Right atrium auricular region (tissue), 2 donors: ENCODE measurements at regions not wholly inside any gene's neighbourhood (a gene's known extent, or its start where the extent isn't known, plus 50 kb on each side); places are given as distances from the start of the nearest gene placed in this dataset.

Experiments used
- DNase-seq: peaks from one replicate; pipeline ENCODE4 v3.0.0-alpha.2; 2019; ENCODE audit warnings: low spot score
- H3K27ac ChIP-seq, 2 donors: fragments of 200-600 bp; sonication (generic); 1 replicate in 1 of 2; 2 replicates in 1 of 2; pipeline ENCODE4 v1.5.1; 2016 to 2019
- H3K27me3 ChIP-seq, 2 donors: fragments of 200-600 bp; sonication (generic); one replicate each; pipeline versions ENCODE4 v1.5.1 to v1.6.0; 2017 to 2019
- H3K36me3 ChIP-seq: fragments of 200-600 bp; sonication (generic); one replicate; pipeline ENCODE4 v1.5.1; 2016
- H3K4me1 ChIP-seq, 2 donors: fragments of 200-600 bp; sonication (generic); one replicate each; pipeline versions ENCODE4 v1.5.1 to v1.6.0; 2017 to 2019
- H3K4me3 ChIP-seq, 2 donors: fragments of 200-600 bp; sonication (generic); 1 replicate in 1 of 2; 2 replicates in 1 of 2; pipeline ENCODE4 v1.5.1; 2017 to 2019; ENCODE audit warnings: mild to moderate bottlenecking in 1 of 2, moderate library complexity in 1 of 2
- H3K9me3 ChIP-seq, 2 donors: fragments of 200-600 bp; sonication (generic); one replicate each; pipeline ENCODE4 v1.5.1; 2019
- CTCF ChIP-seq, 2 donors: fragments of 200-600 bp; sonication (generic); IDR thresholded peaks; one replicate each; pipeline ENCODE4 v1.5.1; 2019; ENCODE audit warnings: antibody characterized with exemption in 2 of 2

GRCh38 chr1:83531521-83532309, 467.2 kb downstream of the TTLL7 start:
- DNase-seq = no peak
- Histone ChIP-seq H3K27ac (no peak overlapping the region), H3K27me3 (no peaks in the 10 kb centered on the region), H3K4me3 (no peak overlapping the region), H3K36me3 (no peaks in the 10 kb centered on the region), H3K9me3 (no peaks in the 10 kb centered on the region), H3K4me1 (no peaks in the 10 kb centered on the region)
- TF ChIP-seq CTCF (IDR thresholded peaks at IDR 0.05) = no peak

GRCh38 chr1:83530506-83530905, 468.4 kb downstream of the TTLL7 start:
- TF ChIP-seq CTCF (IDR thresholded peaks at IDR 0.05) = no peak
- DNase-seq = no peak
- H3K4me3 ChIP-seq = no peak overlapping the region

GRCh38 chr1:83527987-83528386, 470.9 kb downstream of the TTLL7 start:
- Histone ChIP-seq H3K4me3 (no peak overlapping the region), H3K27ac (no peak overlapping the region), H3K4me1 (no peaks in the 10 kb centered on the region), H3K36me3 (no peaks in the 10 kb centered on the region), H3K9me3 (no peaks in the 10 kb centered on the region), H3K27me3 (no peaks in the 10 kb centered on the region)
- no peak for TF ChIP-seq CTCF (IDR thresholded peaks at IDR 0.05)
- DNase-seq = no peak

More at GRCh38 chr1:83530506-83530905, 468.4 kb downstream of the TTLL7 start:
- no peaks in the 10 kb centered on the region for H3K4me1 ChIP-seq
- no peaks in the 10 kb centered on the region for H3K27me3 ChIP-seq
- H3K27ac ChIP-seq = no peak overlapping the region
- no peaks in the 10 kb centered on the region for H3K36me3 ChIP-seq
- H3K9me3 ChIP-seq = no peaks in the 10 kb centered on the region

GRCh38 chr1:83520797-83521196, 478.1 kb downstream of the TTLL7 start:
- Histone ChIP-seq H3K27me3 (no peaks in the 10 kb centered on the region), H3K4me1 (no peaks in the 10 kb centered on the region), H3K36me3 (no peaks in the 10 kb centered on the region), H3K4me3 (no peak overlapping the region), H3K9me3 (no peaks in the 10 kb centered on the region), H3K27ac (no peak overlapping the region)
- no peak for TF ChIP-seq CTCF (IDR thresholded peaks at IDR 0.05)
- no peak for DNase-seq

- Histone ChIP-seq H3K4me3 (no peak overlapping the region), H3K27ac (no peak overlapping the region), H3K36me3 (no peaks in the 10 kb centered on the region), H3K27me3 (no peaks in the 10 kb centered on the region), H3K4me1 (peaks cover 0 to 12% of the 10 kb centered on the region in 2 donors), H3K9me3 (no peaks in the 10 kb centered on the region)
- no peak for TF ChIP-seq CTCF (IDR thresholded peaks at IDR 0.05)
- no peak for DNase-seq
Measured at GRCh38 chr1:83516369-83516768, 482.6 kb downstream of the TTLL7 start.
